WTC11 (cell line): ENCODE measurements at regions not wholly inside any gene's neighbourhood (a gene's known extent, or its start where the extent isn't known, plus 50 kb on each side); places are given as distances from the start of the nearest gene placed in this dataset.

Source experiments
- CTCF ChIP-seq: fragments of 200-600 bp; IDR thresholded peaks from 2 replicates; pipeline ENCODE4 v1.8.0; 2022; ENCODE audit warnings: antibody characterized with exemption
- ELF4 ChIP-seq: sonication (generic); formaldehyde crosslinking; IDR thresholded peaks from 2 replicates; pipeline ENCODE4 v1.8.1; 2022; ENCODE audit warnings: low read depth, mild to moderate bottlenecking, moderate library complexity, missing genetic modification reagents
- GRHL2 ChIP-seq: fragments of 250-450 bp; sonication (Bioruptor Pico); IDR thresholded peaks from 2 replicates; pipeline ENCODE4 v1.8.0; 2022; ENCODE audit warnings: mild to moderate bottlenecking, moderate library complexity; ENCODE audit not compliant: insufficient replicate concordance, severe bottlenecking
- IRF2 ChIP-seq: sonication (generic); formaldehyde crosslinking; IDR thresholded peaks from 2 replicates; pipeline ENCODE4 v1.8.0; 2022; ENCODE audit warnings: low read depth, missing genetic modification reagents, borderline replicate concordance
- MAX ChIP-seq: sonication (generic); formaldehyde crosslinking; IDR thresholded peaks from 2 replicates; pipeline ENCODE4 v1.8.0; 2022; ENCODE audit warnings: mild to moderate bottlenecking, missing genetic modification reagents
- SMAD4 ChIP-seq: sonication (generic); formaldehyde crosslinking; IDR thresholded peaks from 2 replicates; pipeline ENCODE4 v1.8.0; 2022; ENCODE audit warnings: mild to moderate bottlenecking, missing genetic modification reagents
- ZBTB21 ChIP-seq: sonication (generic); formaldehyde crosslinking; IDR thresholded peaks from 2 replicates; pipeline ENCODE4 v1.8.1; 2023; ENCODE audit warnings: mild to moderate bottlenecking, missing genetic modification reagents, borderline replicate concordance

GRCh38 chr1:195591917-195592672 is 1016.1 kb downstream of the KCNT2 start:
- TF ChIP-seq CTCF = no peak
- TF ChIP-seq GRHL2 (CRISPR knock-in tag) = no peak
- TF ChIP-seq IRF2 = no peak
- TF ChIP-seq ELF4 (CRISPR knock-in tag) = no peak
- no peak for TF ChIP-seq MAX
- no peak for TF ChIP-seq SMAD4 (CRISPR knock-in tag)
- no peak for TF ChIP-seq ZBTB21 (CRISPR knock-in tag)
